Duodenal mucosa (tissue), 2 donors: ENCODE measurements at regions not wholly inside any gene's neighbourhood (a gene's known extent, or its start where the extent isn't known, plus 50 kb on each side); places are given as distances from the start of the nearest gene placed in this dataset.

ENCODE experiments used
- H3K27ac ChIP-seq: one replicate; pipeline ENCODE4 v1.7.0; 2013; ENCODE audit warnings: low read depth, low read length
- H3K27me3 ChIP-seq, 2 donors: one replicate each; pipeline ENCODE4 v1.7.0; 2013; ENCODE audit warnings: low read length in 2 of 2, control low read depth in 1 of 2; ENCODE audit not compliant: insufficient read depth in 2 of 2, control insufficient read depth in 1 of 2
- H3K36me3 ChIP-seq, 2 donors: one replicate each; pipeline ENCODE4 v1.7.0; 2013; ENCODE audit warnings: low read length in 2 of 2, control low read depth in 1 of 2; ENCODE audit not compliant: insufficient read depth in 2 of 2, control insufficient read depth in 1 of 2
- H3K4me1 ChIP-seq, 2 donors: one replicate each; pipeline ENCODE4 v1.7.0; 2013; ENCODE audit warnings: low read length in 2 of 2, control low read depth in 1 of 2; ENCODE audit not compliant: insufficient read depth in 2 of 2, control insufficient read depth in 1 of 2
- H3K4me3 ChIP-seq, 2 donors: one replicate each; pipeline ENCODE4 v1.7.0; 2013; ENCODE audit warnings: low read length in 2 of 2, low read depth in 1 of 2
- H3K9ac ChIP-seq, 2 donors: one replicate each; pipeline ENCODE4 v1.7.0; 2013; ENCODE audit warnings: low read length in 2 of 2, low read depth in 1 of 2
- H3K9me3 ChIP-seq, 2 donors: one replicate each; pipeline ENCODE4 v1.7.0; 2013; ENCODE audit warnings: low read length in 2 of 2, control low read depth in 1 of 2; ENCODE audit not compliant: control insufficient read depth in 1 of 2

DNA sequence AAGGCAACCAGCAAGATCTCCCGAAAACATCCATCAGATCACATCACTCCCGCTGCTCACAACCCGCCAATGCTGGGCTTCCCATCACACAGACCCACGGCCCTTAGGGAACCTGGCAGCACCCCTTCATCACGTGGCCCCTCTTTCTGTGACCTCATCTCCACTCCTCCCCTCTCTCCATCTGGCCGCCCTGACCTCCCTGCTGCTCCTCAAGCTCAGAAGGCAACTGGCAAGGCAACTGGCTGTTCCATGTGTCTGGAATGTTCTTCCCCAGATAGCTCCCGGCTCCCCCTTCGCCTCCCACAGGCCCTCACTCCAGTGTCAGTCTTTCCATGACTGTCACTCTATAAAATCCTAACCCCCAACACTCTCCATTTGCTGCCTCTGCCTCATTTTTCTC lies 113.0 kb upstream of the ERG start:
- Histone ChIP-seq H3K4me1 (no peaks in the 10 kb centered on the region), H3K9ac (no peak overlapping the region), H3K27ac (no peak overlapping the region), H3K27me3 (no peaks in the 10 kb centered on the region), H3K4me3 (no peak overlapping the region), H3K36me3 (no peaks in the 10 kb centered on the region), H3K9me3 (no peaks in the 10 kb centered on the region)

GRCh38 chr21:38613686-38614085 lies 115.4 kb upstream of the ERG start:
- Histone ChIP-seq H3K9ac (no peak overlapping the region), H3K36me3 (no peaks in the 10 kb centered on the region), H3K4me3 (no peak overlapping the region), H3K9me3 (no peaks in the 10 kb centered on the region), H3K27ac (no peak overlapping the region), H3K4me1 (no peaks in the 10 kb centered on the region), H3K27me3 (no peaks in the 10 kb centered on the region)

DNA sequence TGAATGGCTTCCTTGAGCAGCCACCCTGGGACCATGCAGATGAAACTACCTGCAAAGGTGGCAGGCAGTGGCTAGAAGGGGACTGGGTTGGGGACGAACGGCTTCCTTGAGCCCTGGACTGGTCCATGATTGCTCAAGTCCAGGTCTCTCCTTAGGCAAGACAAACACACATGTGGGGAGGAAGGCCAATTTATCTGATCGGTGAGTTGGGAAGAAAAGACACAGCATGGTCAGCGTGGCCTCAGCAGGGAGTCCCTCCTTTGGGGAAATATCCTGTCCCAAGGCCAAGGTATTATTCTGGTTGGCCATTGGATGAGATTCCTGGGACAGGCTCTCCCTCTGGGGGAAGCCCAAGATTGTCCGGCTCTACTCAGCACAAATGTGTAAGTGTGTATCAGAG lies 116.3 kb upstream of the ERG start:
- Histone ChIP-seq H3K27ac (no peak overlapping the region), H3K36me3 (no peaks in the 10 kb centered on the region), H3K27me3 (no peaks in the 10 kb centered on the region), H3K9ac (no peak overlapping the region), H3K4me1 (no peaks in the 10 kb centered on the region), H3K9me3 (no peaks in the 10 kb centered on the region), H3K4me3 (no peak overlapping the region)

DNA sequence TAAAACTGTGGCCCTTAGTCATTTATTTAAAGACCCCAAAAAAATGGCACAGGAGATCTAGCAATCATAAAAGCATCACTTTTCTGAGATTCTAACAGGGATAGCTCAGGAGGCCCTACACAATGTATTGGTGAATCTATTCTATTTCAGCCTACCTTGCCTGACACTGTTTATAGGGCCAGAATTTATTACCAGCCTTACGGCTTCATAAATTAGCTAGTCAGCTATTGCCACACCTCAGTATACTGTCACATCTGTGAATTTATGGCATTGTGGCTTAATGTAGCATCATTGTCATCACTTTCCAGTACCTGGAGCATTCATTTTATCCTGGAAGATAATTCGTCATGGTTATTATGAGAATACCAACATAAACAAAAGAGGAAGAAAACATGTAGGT lies 121.2 kb upstream of the ERG start:
- Histone ChIP-seq H3K27me3 (no peaks in the 10 kb centered on the region), H3K4me3 (no peak overlapping the region), H3K9me3 (no peaks in the 10 kb centered on the region), H3K36me3 (no peaks in the 10 kb centered on the region), H3K9ac (no peak overlapping the region), H3K27ac (no peak overlapping the region), H3K4me1 (no peaks in the 10 kb centered on the region)

DNA sequence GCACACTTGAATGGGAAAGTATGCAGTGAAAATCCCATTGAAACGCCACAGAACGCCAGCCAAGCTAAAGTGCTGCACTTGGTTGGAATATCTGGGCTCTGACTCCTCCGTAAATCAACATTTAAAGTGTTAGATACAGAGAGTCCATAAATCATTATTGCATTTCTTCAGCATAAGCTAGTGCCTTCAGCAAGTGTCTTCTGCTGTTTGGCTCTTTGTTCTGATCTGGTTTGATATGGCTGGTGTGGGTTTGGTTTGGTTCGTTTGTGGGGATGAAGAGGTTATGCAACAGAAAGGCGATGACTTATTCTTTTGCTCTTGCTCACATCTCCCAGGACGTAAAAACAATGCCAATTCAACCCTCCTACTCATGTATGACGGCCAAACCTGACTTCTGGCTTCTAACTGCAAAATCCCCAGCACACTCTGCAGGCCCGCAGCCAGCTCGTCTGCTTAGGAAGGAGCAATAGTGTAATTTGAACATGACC lies 121.8 kb upstream of the ERG start:
- Histone ChIP-seq H3K4me3 (no peak overlapping the region), H3K4me1 (no peaks in the 10 kb centered on the region), H3K27me3 (no peaks in the 10 kb centered on the region), H3K9ac (no peak overlapping the region), H3K36me3 (no peaks in the 10 kb centered on the region), H3K9me3 (no peaks in the 10 kb centered on the region), H3K27ac (no peak overlapping the region)

DNA sequence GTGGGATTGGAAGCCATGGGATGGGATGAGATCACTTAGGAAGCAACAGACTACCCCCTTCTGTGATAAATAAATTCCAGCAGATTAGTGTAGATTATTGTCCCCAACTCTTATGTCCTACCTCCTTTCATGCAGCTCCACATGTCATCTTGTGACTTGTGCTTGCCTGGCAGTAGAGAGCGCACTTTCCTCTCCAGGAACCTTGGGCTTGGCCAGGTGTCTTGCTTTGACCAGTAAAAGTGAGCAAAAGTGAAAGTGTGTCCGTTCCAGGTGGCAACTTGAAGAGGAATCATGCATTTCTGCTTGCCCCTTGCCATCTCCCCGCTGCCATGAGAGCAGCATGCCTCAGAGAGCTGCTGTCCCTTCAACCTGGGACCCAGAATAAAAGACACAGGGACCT lies 122.9 kb upstream of the ERG start:
- Histone ChIP-seq H3K4me3 (peak overlapping the region in 1 of 2 donors; percentile 41), H3K9ac (no peak overlapping the region), H3K4me1 (no peaks in the 10 kb centered on the region), H3K27me3 (no peaks in the 10 kb centered on the region), H3K36me3 (no peaks in the 10 kb centered on the region), H3K9me3 (no peaks in the 10 kb centered on the region), H3K27ac (no peak overlapping the region)

DNA sequence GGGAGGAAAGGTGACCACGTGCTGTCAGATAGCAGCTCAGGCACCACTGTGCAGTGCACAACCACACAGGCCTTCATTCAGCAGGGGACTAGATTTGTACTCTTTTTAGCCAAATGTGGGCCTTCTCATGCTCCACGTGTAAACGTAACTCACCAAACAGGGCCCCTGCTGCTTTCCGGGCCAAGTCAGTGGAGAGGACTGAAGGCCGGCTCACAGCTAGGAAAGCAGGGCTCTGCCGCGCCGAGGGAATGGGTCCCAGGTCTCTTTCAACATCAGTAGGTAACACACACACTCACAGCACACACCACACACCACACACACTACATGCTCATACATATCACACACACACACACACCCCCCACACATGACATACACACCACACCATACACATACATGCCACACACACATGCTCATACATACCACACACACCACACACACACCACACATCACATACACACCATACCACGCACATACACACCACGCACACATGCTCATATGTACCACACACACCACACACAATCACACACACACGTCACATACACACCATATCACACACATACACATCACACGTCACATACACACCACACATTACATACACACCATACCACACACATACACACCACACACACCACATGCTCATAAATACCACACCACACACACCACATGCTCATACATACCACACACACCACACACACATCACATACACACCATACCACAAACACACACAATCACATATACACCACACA lies 124.0 kb upstream of the ERG start:
- Histone ChIP-seq H3K36me3 (no peaks in the 10 kb centered on the region), H3K9me3 (no peaks in the 10 kb centered on the region), H3K9ac (no peak overlapping the region), H3K27ac (no peak overlapping the region), H3K4me3 (no peak overlapping the region), H3K4me1 (no peaks in the 10 kb centered on the region), H3K27me3 (no peaks in the 10 kb centered on the region)

- H3K4me1 ChIP-seq = no peaks in the 10 kb centered on the region
- H3K4me3 ChIP-seq = no peak overlapping the region
- H3K9me3 ChIP-seq = no peaks in the 10 kb centered on the region
- H3K27ac ChIP-seq = no peak overlapping the region
- no peaks in the 10 kb centered on the region for H3K36me3 ChIP-seq
- no peaks in the 10 kb centered on the region for H3K27me3 ChIP-seq
- no peak overlapping the region for H3K9ac ChIP-seq
Measured at GRCh38 chr21:38622827-38623209, 124.5 kb upstream of the ERG start.

DNA sequence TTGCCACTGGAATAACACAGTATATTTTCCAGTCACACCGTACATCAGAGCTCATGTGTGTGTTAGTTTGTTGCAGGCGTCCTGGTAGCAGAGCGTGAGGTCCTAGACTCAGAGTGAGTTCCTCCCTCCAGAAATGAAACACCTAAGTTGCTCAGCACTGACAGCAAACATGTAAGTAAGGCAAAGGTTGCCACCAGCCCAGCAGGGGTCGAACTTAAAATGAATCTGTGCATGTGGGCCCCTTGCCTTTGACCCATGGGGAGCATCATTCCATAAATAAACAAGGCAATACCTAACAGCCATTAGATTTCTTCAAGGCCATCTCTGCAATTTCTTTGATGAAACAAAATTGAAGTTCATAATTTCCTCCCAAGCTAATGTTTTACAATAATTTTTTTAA lies 125.3 kb upstream of the ERG start:
- no peaks in the 10 kb centered on the region for H3K4me1 ChIP-seq
- H3K36me3 ChIP-seq = no peaks in the 10 kb centered on the region
- H3K9me3 ChIP-seq = no peaks in the 10 kb centered on the region
- no peak overlapping the region for H3K9ac ChIP-seq
- H3K27me3 ChIP-seq = no peaks in the 10 kb centered on the region
- H3K4me3 ChIP-seq = no peak overlapping the region
- no peak overlapping the region for H3K27ac ChIP-seq

DNA sequence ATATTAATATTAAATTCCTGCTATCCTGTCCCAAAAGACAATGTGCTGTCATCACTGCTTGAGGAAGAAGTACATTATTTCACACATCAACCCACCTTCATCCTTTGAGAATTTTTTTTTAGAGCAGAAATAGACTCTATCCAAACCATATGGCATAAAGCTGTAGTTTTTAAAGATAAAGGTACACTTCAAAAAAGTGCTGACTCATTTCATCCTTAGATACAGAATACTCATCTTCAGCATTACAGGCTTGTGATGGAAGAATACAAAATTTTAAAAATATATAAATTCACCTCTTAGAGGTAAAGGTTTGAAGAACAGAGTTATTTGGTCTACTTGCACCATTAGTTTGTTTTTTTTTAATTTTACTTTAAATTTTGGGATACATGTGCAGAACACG lies 126.7 kb upstream of the ERG start:
- H3K4me1 ChIP-seq = no peaks in the 10 kb centered on the region
- H3K4me3 ChIP-seq = no peak overlapping the region
- no peaks in the 10 kb centered on the region for H3K9me3 ChIP-seq

More for the DNA sequence above, 126.7 kb upstream of the ERG start:
- Histone ChIP-seq H3K27me3 (no peaks in the 10 kb centered on the region), H3K9ac (no peak overlapping the region), H3K36me3 (no peaks in the 10 kb centered on the region), H3K27ac (no peak overlapping the region)
